Muscle layer of duodenum (tissue), 2 donors: ENCODE measurements at regions not wholly inside any gene's neighbourhood (a gene's known extent, or its start where the extent isn't known, plus 50 kb on each side); places are given as distances from the start of the nearest gene placed in this dataset.

Source experiments
- H3K27ac ChIP-seq: one replicate; pipeline ENCODE4 v1.7.0; 2013; ENCODE audit warnings: mild to moderate bottlenecking, low read length
- H3K27me3 ChIP-seq: one replicate; pipeline ENCODE4 v1.7.0; 2013; ENCODE audit warnings: low read depth, mild to moderate bottlenecking, control low read depth, low read length
- H3K36me3 ChIP-seq, 2 donors: one replicate each; pipeline ENCODE4 v1.7.0; 2013; ENCODE audit warnings: low read length in 2 of 2, control low read depth in 1 of 2, mild to moderate bottlenecking in 1 of 2; ENCODE audit not compliant: insufficient read depth in 2 of 2, control insufficient read depth in 1 of 2
- H3K4me1 ChIP-seq, 2 donors: one replicate each; pipeline ENCODE4 v1.7.0; 2013; ENCODE audit warnings: low read length in 2 of 2, mild to moderate bottlenecking in 2 of 2, control low read depth in 1 of 2, moderate library complexity in 1 of 2; ENCODE audit not compliant: insufficient read depth in 2 of 2, control insufficient read depth in 1 of 2
- H3K4me3 ChIP-seq, 2 donors: one replicate each; pipeline ENCODE4 v1.7.0; 2013; ENCODE audit warnings: low read length in 2 of 2, low read depth in 1 of 2, mild to moderate bottlenecking in 1 of 2
- H3K9me3 ChIP-seq, 2 donors: one replicate each; pipeline ENCODE4 v1.7.0; 2013; ENCODE audit warnings: low read length in 2 of 2, control low read depth in 1 of 2, mild to moderate bottlenecking in 1 of 2; ENCODE audit not compliant: control insufficient read depth in 1 of 2
- donor health status: healthy.

DNA sequence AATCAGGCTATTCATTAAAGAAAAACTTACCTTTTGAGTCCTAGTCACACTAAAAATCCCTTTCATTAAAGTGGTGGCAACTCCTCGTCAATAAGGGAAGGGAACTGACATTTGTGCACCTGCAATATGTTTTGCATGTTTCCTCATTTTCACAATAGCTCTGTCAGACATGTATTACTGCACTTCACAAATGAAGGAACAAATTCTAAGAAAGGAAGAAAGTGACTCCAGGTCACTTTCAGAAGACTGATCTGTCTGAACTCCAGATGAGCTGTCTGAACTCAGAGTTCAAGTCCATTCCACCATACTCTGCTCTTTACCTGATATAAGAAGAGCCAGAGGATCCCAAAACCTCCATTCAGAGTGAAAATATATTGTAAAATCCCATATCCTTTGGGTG, 50.3 kb upstream of the GSAP start:
- H3K27me3 ChIP-seq, result no peaks in the 10 kb centered on the region
- no peak overlapping the region for H3K27ac ChIP-seq
- H3K36me3 ChIP-seq, result no peaks in the 10 kb centered on the region

More for the DNA sequence above, 50.3 kb upstream of the GSAP start:
- H3K4me3 ChIP-seq, result no peak overlapping the region
- H3K9me3 ChIP-seq, result no peaks in the 10 kb centered on the region
- no peaks in the 10 kb centered on the region for H3K4me1 ChIP-seq
